Psoas muscle (tissue), 7 donors: ENCODE measurements at regions not wholly inside any gene's neighbourhood (a gene's known extent, or its start where the extent isn't known, plus 50 kb on each side); places are given as distances from the start of the nearest gene placed in this dataset.

Experiments
- ATAC-seq, 4 donors: fragments of 200-7000 bp; cut with Tn5 transposase; one replicate each; pipeline ENCODE4 v1.9.1; 2020; ENCODE audit warnings: moderate library complexity in 3 of 4, mild to moderate bottlenecking in 2 of 4
- DNase-seq, 2 donors: peaks; one replicate each; pipeline ENCODE4 v3.0.0-alpha.2; 2020
- H3K27ac ChIP-seq: fragments of 200-600 bp; one replicate; pipeline ENCODE4 v1.8.0; 2022
- H3K27me3 ChIP-seq, 3 donors: fragments of 200-600 bp in 1 of 3; one replicate each; pipeline versions ENCODE4 v1.6.1 to v1.8.0; 2013 to 2022; ENCODE audit warnings: low read length in 2 of 3, mild to moderate bottlenecking in 2 of 3, moderate library complexity in 1 of 3; ENCODE audit not compliant: insufficient read depth in 3 of 3
- H3K36me3 ChIP-seq, 2 donors: fragments of 200-600 bp in 1 of 2; one replicate each; pipeline versions ENCODE4 v1.6.1 to v1.8.0; 2013 to 2022; ENCODE audit warnings: low read depth in 1 of 2, mild to moderate bottlenecking in 1 of 2, moderate library complexity in 1 of 2; ENCODE audit not compliant: insufficient read depth in 1 of 2
- H3K4me1 ChIP-seq: fragments of 200-600 bp; one replicate; pipeline ENCODE4 v1.8.0; 2022
- H3K4me3 ChIP-seq: fragments of 200-600 bp; one replicate; pipeline ENCODE4 v1.8.0; 2022; ENCODE audit warnings: mild to moderate bottlenecking
- H3K9me3 ChIP-seq: fragments of 200-600 bp; one replicate; pipeline ENCODE4 v1.8.0; 2022
- CTCF ChIP-seq: fragments of 200-600 bp; IDR thresholded peaks from one replicate; pipeline ENCODE4 v1.8.0; 2022; ENCODE audit warnings: antibody characterized with exemption
- WGBS, 3 donors: extraction: QIAGEN DNeasy Blood & Tissue Kit; methylation state at CpG; one replicate each; pipeline versions ENCODE4 v1.1.6 to v1.1.7; 2013; 5-methylcytosine and 5-hydroxymethylcytosine counted together
- intact Hi-C, 2 donors: fragments of 100-400 bp; cut with DNase I; formaldehyde crosslinking; loops; one replicate each; pipeline versions ENCODE4 v1.11.0 to v1.14.2; 2022
- donor health status: healthy with polysubstance abuse.
- donor health status: DM: no; HTN: no; CAD: no; lungs with moderate emphysema.
- donor health status: Bipolar disorder and iron deficiency.
- donor health status: healthy.
- donor health status: DM: yes; HTN: yes; CAD: no.
- donor health status: DM: no; HTN: no; CAD: no.
- donor health status: DM: yes; HTN: yes; CAD: no.

- H3K4me1 ChIP-seq, result no peaks in the 10 kb centered on the region
These were observed 95.2 kb upstream of the CLDN10 start for GRCh38 chr13:95457294-95457693.

GRCh38 chr13:95462801-95463200 lies 89.7 kb upstream of the CLDN10 start:
- TF ChIP-seq CTCF, result no peak
- Histone ChIP-seq H3K9me3 (peaks cover 3% of the 10 kb centered on the region), H3K4me3 (no peak overlapping the region), H3K27ac (no peak overlapping the region), H3K27me3 (no peaks in the 10 kb centered on the region), H3K36me3 (no peaks in the 10 kb centered on the region), H3K4me1 (no peaks in the 10 kb centered on the region)
- no peak for ATAC-seq
- no peak for DNase-seq
- 39 to 46% (median 46%) methylated on average over 3 of the region's 3 CpGs for WGBS, 3 donors
- intact Hi-C loops, result no loop called here

More at GRCh38 chr13:95457294-95457693, 95.2 kb upstream of the CLDN10 start:
- peaks cover 2% of the 10 kb centered on the region for H3K9me3 ChIP-seq
- no peak for ATAC-seq
- intact Hi-C loops, result no loop called here
- 74 to 86% (median 75%) methylated on average over 4 of the region's 4 CpGs for WGBS, 3 donors
- no peak for DNase-seq
- no peak overlapping the region for H3K4me3 ChIP-seq
- no peak for TF ChIP-seq CTCF
- H3K27ac ChIP-seq, result no peak overlapping the region
- H3K27me3 ChIP-seq, result no peaks in the 10 kb centered on the region
- no peaks in the 10 kb centered on the region for H3K36me3 ChIP-seq

GRCh38 chr13:95463531-95463930 lies 89.0 kb upstream of the CLDN10 start:
- Histone ChIP-seq H3K9me3 (peaks cover 8% of the 10 kb centered on the region), H3K4me3 (no peak overlapping the region), H3K27ac (no peak overlapping the region), H3K36me3 (no peaks in the 10 kb centered on the region), H3K27me3 (no peaks in the 10 kb centered on the region), H3K4me1 (no peaks in the 10 kb centered on the region)
- DNase-seq (no peak), ATAC-seq (no peak)
- TF ChIP-seq CTCF, result no peak
- intact Hi-C loops, result no loop called here

- ATAC-seq (no peak), DNase-seq (no peak)
- no peak for TF ChIP-seq CTCF
- intact Hi-C loops, result no loop called here
- Histone ChIP-seq H3K36me3 (no peaks in the 10 kb centered on the region), H3K27ac (no peak overlapping the region), H3K27me3 (peaks cover 0 to 1% (median 0%) of the 10 kb centered on the region in 3 donors), H3K4me3 (no peak overlapping the region), H3K9me3 (peaks cover 5% of the 10 kb centered on the region), H3K4me1 (no peaks in the 10 kb centered on the region)
- 54 to 63% (median 60%) methylated on average over 19 of the region's 19 CpGs for WGBS, 3 donors
These were observed 81.8 kb upstream of the CLDN10 start for GRCh38 chr13:95470574-95471366.

- WGBS, 3 donors, result 96 to 100% (median 98%) methylated on average over 2 of the region's 2 CpGs
- intact Hi-C loops, result no loop called here
These were observed 80.6 kb upstream of the CLDN10 start for GRCh38 chr13:95471960-95472359.

More at GRCh38 chr13:95471960-95472359, 80.6 kb upstream of the CLDN10 start:
- no peaks in the 10 kb centered on the region for H3K4me1 ChIP-seq
- peaks cover 5% of the 10 kb centered on the region for H3K9me3 ChIP-seq
- no peak overlapping the region for H3K27ac ChIP-seq
- H3K4me3 ChIP-seq, result no peak overlapping the region
- DNase-seq (no peak), ATAC-seq (no peak)
- peaks cover 0 to 1% (median 0%) of the 10 kb centered on the region in 3 donors for H3K27me3 ChIP-seq
- TF ChIP-seq CTCF, result no peak
- H3K36me3 ChIP-seq, result no peaks in the 10 kb centered on the region
